H1 (cell line): ENCODE measurements at regions not wholly inside any gene's neighbourhood (a gene's known extent, or its start where the extent isn't known, plus 50 kb on each side); places are given as distances from the start of the nearest gene placed in this dataset.

Experiments
- CTCF ChIA-PET: fragments of 300-600 bp; sonication (Branson Sonifier 250); formaldehyde crosslinking; loops from one replicate; lab custom pipeline; 2021; ENCODE audit not compliant: partially characterized antibody; lab: Charles Lee
- POLR2A ChIA-PET: fragments of 300-600 bp; sonication (Branson Sonifier 250); formaldehyde crosslinking; loops from one replicate; lab custom pipeline; 2021; ENCODE audit warnings: inconsistent platforms; ENCODE audit not compliant: partially characterized antibody; lab: Charles Lee
- DNase-seq, 2 experiments: peaks; one replicate each; pipeline versions ENCODE4 v3.0.0 to v3.0.0-alpha.2; 2010 to 2022; ENCODE audit warnings: low spot score in 2 of 2, low read depth in 1 of 2, mixed read lengths in 1 of 2
- FAIRE-seq: peaks from 2 replicates; lab custom pipeline; 2011; peaks lifted over from hg19 to GRCh38; lab: Jason Lieb, UNC
- H2AFZ ChIP-seq: 2 replicates; pipeline ENCODE4 v1.8.1; 2012; ENCODE audit warnings: low read length, inconsistent platforms
- H2AK5ac ChIP-seq: 2 replicates; pipeline ENCODE4 v1.6.1; 2013; ENCODE audit warnings: low read depth, low read length
- H2BK120ac ChIP-seq: replicated peaks from 2 replicates; pipeline ENCODE3; 2013; ENCODE audit warnings: low read depth, low read length, inconsistent platforms
- H2BK12ac ChIP-seq: 2 replicates; pipeline ENCODE4 v1.6.1; 2013; ENCODE audit warnings: low read depth, low read length
- H2BK15ac ChIP-seq: 2 replicates; pipeline ENCODE4 v1.6.1; 2013; ENCODE audit warnings: low read length
- H2BK20ac ChIP-seq: 2 replicates; pipeline ENCODE4 v1.6.1; 2013; ENCODE audit warnings: low read length
- H2BK5ac ChIP-seq: 2 replicates; pipeline ENCODE4 v1.6.1; 2013; ENCODE audit warnings: low read depth, low read length
- H3K14ac ChIP-seq: 2 replicates; pipeline ENCODE4 v1.6.1; 2013; ENCODE audit warnings: inconsistent platforms; ENCODE audit not compliant: insufficient read length
- H3K18ac ChIP-seq: 2 replicates; pipeline ENCODE4 v1.6.1; 2013; ENCODE audit warnings: low read length; ENCODE audit errors: extremely low read depth
- H3K23ac ChIP-seq: 2 replicates; pipeline ENCODE4 v1.6.1; 2013; ENCODE audit warnings: inconsistent platforms; ENCODE audit not compliant: insufficient read length
- H3K23me2 ChIP-seq: 2 replicates; pipeline ENCODE4 v1.6.1; 2013; ENCODE audit warnings: low read depth, low read length
- H3K27ac ChIP-seq: 2 replicates; pipeline ENCODE4 v1.6.1; 2011; ENCODE audit warnings: low read depth, low read length, inconsistent platforms
- H3K27me3 ChIP-seq, 4 experiments: replicated peaks in 1 of 4; 1 replicate in 1 of 4; 2 replicates in 3 of 4; pipeline versions ENCODE4 v1.6.1 to v1.8.1; 2011 to 2013; ENCODE audit warnings: low read length in 3 of 4, mild to moderate bottlenecking in 3 of 4, inconsistent platforms in 2 of 4, mixed read lengths in 2 of 4, moderate library complexity in 1 of 4; ENCODE audit not compliant: control insufficient read depth in 3 of 4, insufficient read depth in 3 of 4; ENCODE audit errors: extremely low read depth in 1 of 4
- H3K36me3 ChIP-seq, 4 experiments: 2 replicates each; pipeline versions ENCODE4 v1.6.1 to v1.8.1; 2011 to 2013; ENCODE audit warnings: mild to moderate bottlenecking in 4 of 4, low read length in 3 of 4, moderate library complexity in 2 of 4, control low read depth in 1 of 4, inconsistent platforms in 1 of 4; ENCODE audit not compliant: insufficient read depth in 4 of 4, control insufficient read depth in 2 of 4
- H3K4ac ChIP-seq: replicated peaks from 2 replicates; pipeline ENCODE3; 2013; ENCODE audit warnings: low read length, low read depth, mixed read lengths, inconsistent platforms; ENCODE audit not compliant: insufficient read length
- H3K4me1 ChIP-seq, 4 experiments: replicated peaks in 1 of 4; 1 replicate in 1 of 4; 2 replicates in 3 of 4; pipeline versions ENCODE4 v1.6.1 to v1.8.1; 2011 to 2013; ENCODE audit warnings: low read length in 3 of 4, inconsistent platforms in 2 of 4, mixed read lengths in 1 of 4; ENCODE audit not compliant: insufficient read depth in 4 of 4, control insufficient read depth in 3 of 4
- H3K4me2 ChIP-seq, 2 experiments: 2 replicates each; pipeline versions ENCODE4 v1.6.1 to v1.8.1; 2011 to 2013; ENCODE audit warnings: low read depth in 2 of 2, low read length in 2 of 2, control low read depth in 1 of 2, inconsistent platforms in 1 of 2, mild to moderate bottlenecking in 1 of 2; ENCODE audit not compliant: insufficient read depth in 1 of 2
- H3K4me3 ChIP-seq, 4 experiments: fragments of 200-600, 300-600 bp in 1 of 4; sonication (generic), shearing (Covaris generic), sonication (Bioruptor Twin) in 1 of 4; 2 replicates each; pipeline versions ENCODE4 v1.5.1 to v1.8.1; 2011 to 2016; ENCODE audit warnings: low read length in 4 of 4, low read depth in 3 of 4, control low read depth in 2 of 4, inconsistent platforms in 2 of 4, mild to moderate bottlenecking in 2 of 4, mixed read lengths in 1 of 4, moderate library complexity in 1 of 4; ENCODE audit not compliant: insufficient read depth in 2 of 4; ENCODE audit errors: extremely low read depth in 1 of 4
- H3K56ac ChIP-seq: replicated peaks from 2 replicates; pipeline ENCODE3; 2013; ENCODE audit warnings: low read depth, mild to moderate bottlenecking, mixed read lengths, low read length, inconsistent platforms; ENCODE audit not compliant: insufficient read length
- H3K79me1 ChIP-seq: 2 replicates; pipeline ENCODE4 v1.6.1; 2013; ENCODE audit warnings: low read depth, low read length, control low read depth
- H3K79me2 ChIP-seq, 2 experiments: 2 replicates each; pipeline versions ENCODE4 v1.6.1 to v1.8.1; 2012 to 2013; ENCODE audit warnings: low read length in 2 of 2, mild to moderate bottlenecking in 2 of 2, inconsistent platforms in 1 of 2; ENCODE audit not compliant: insufficient read depth in 2 of 2, control insufficient read depth in 1 of 2
- H3K9ac ChIP-seq, 4 experiments: replicated peaks in 1 of 4; 1 replicate in 1 of 4; 2 replicates in 3 of 4; pipeline versions ENCODE4 v1.6.1 to v1.8.1; 2011 to 2013; ENCODE audit warnings: low read depth in 3 of 4, low read length in 3 of 4, control low read depth in 2 of 4, mild to moderate bottlenecking in 2 of 4, moderate library complexity in 2 of 4, inconsistent platforms in 1 of 4; ENCODE audit errors: extremely low read depth in 1 of 4
- H3K9me3 ChIP-seq, 2 experiments: 2 replicates each; pipeline versions ENCODE4 v1.6.1 to v1.8.1; 2012 to 2013; ENCODE audit warnings: mild to moderate bottlenecking in 2 of 2, moderate library complexity in 2 of 2, control low read depth in 1 of 2, inconsistent platforms in 1 of 2, low read depth in 1 of 2, low read length in 1 of 2, mixed read lengths in 1 of 2; ENCODE audit not compliant: insufficient read depth in 2 of 2
- H4K20me1 ChIP-seq, 2 experiments: replicated peaks in 1 of 2; 2 replicates each; pipeline versions ENCODE3 to v1.8.1; 2011 to 2013; ENCODE audit warnings: inconsistent platforms in 2 of 2, low read length in 2 of 2, mild to moderate bottlenecking in 1 of 2; ENCODE audit not compliant: insufficient read depth in 2 of 2, control insufficient read depth in 1 of 2
- H4K5ac ChIP-seq: 2 replicates; pipeline ENCODE4 v1.6.1; 2013; ENCODE audit warnings: low read length, low read depth, mixed read lengths, inconsistent platforms; ENCODE audit not compliant: insufficient read length
- H4K8ac ChIP-seq: 2 replicates; pipeline ENCODE4 v1.8.0; 2013; ENCODE audit warnings: mild to moderate bottlenecking, moderate library complexity, low read length, inconsistent platforms; ENCODE audit not compliant: insufficient read depth; ENCODE audit errors: extremely low read depth
- H4K91ac ChIP-seq: replicated peaks from 2 replicates; pipeline ENCODE3; 2013; ENCODE audit warnings: low read length, mixed read lengths, inconsistent platforms; ENCODE audit not compliant: insufficient read length
- CREB1 ChIP-seq: IDR thresholded peaks from 2 replicates; pipeline ENCODE4 v1.6.1; 2012; ENCODE audit warnings: inconsistent platforms
- POLR2A ChIP-seq, 2 experiments: IDR thresholded peaks; 1 replicate in 1 of 2; 2 replicates in 1 of 2; pipeline ENCODE4 v1.6.1; 2011; ENCODE audit warnings: low read depth in 2 of 2, low read length in 2 of 2, mild to moderate bottlenecking in 2 of 2; ENCODE audit errors: control extremely low read depth in 1 of 2
- SIX5 ChIP-seq: IDR thresholded peaks from 2 replicates; pipeline ENCODE4 v1.6.1; 2011; ENCODE audit warnings: mild to moderate bottlenecking, low read depth, low read length
- WGBS, 2 experiments: shearing (Covaris generic) in 1 of 2; methylation state at CpG; one replicate each; pipeline versions ENCODE4 v1.1.6 to v1.1.7; 2013 to 2015; ENCODE audit warnings: low lambda C conversion rate in 2 of 2, mixed read lengths in 2 of 2, inconsistent platforms in 1 of 2, low coverage in 1 of 2, missing lambda C conversion rate in 1 of 2; ENCODE audit not compliant: insufficient replicate concordance in 2 of 2, insufficient coverage in 1 of 2, insufficient read length in 1 of 2; ENCODE audit errors: extremely low coverage in 1 of 2, missing lambda C conversion rate in 1 of 2; 5-methylcytosine and 5-hydroxymethylcytosine counted together
- TF ChIP-seq, protein P1 (sequence below): IDR thresholded peaks from 2 replicates; pipeline ENCODE4 v1.6.1; 2012; ENCODE audit warnings: low read length, inconsistent platforms

DNA sequence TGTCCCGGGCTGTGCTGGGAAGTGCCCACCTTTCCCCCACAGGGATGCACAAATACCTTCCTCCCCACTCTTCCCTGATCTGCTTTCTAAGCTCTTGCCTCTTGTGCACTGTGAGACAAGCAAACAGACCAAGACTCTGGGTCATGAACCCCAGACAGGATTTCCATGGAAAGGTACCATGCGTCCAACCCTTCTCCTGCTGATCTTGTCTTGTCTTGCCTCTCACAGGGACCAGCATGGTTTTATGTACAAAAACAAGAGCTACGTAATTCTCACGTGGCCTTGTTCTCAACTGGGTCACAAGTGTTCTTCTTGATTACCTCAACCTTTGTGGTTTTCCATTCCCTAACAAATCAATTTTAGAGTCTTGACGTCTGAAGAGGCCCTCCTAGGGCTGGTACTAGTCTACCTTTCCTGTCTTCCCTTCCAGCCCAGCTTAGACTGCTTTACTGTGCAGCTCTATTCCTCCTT lies 176.5 kb upstream of the MAP3K1 start:
- Histone ChIP-seq H3K23ac (no peak overlapping the region), H3K27ac (no peak overlapping the region), H3K36me3 (no peaks in the 10 kb centered on the region), H2BK120ac (no peak overlapping the region), H2AFZ (no peak overlapping the region), H3K9ac (no peak overlapping the region), H3K4me2 (no peak overlapping the region; a peak in 1 of 4 replicates)
- CTCF ChIA-PET: no interaction called here
- no peak for DNase-seq
- POLR2A ChIA-PET: no interaction called here
- TF ChIP-seq, protein P1, sequence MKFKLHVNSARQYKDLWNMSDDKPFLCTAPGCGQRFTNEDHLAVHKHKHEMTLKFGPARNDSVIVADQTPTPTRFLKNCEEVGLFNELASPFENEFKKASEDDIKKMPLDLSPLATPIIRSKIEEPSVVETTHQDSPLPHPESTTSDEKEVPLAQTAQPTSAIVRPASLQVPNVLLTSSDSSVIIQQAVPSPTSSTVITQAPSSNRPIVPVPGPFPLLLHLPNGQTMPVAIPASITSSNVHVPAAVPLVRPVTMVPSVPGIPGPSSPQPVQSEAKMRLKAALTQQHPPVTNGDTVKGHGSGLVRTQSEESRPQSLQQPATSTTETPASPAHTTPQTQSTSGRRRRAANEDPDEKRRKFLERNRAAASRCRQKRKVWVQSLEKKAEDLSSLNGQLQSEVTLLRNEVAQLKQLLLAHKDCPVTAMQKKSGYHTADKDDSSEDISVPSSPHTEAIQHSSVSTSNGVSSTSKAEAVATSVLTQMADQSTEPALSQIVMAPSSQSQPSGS: no peak
- TF ChIP-seq POLR2A (IDR thresholded peaks at IDR 0.05; ENCODE audit: control extremely low read depth in 1 of 2, low read depth in 2 of 2, low read length in 2 of 2) (no peak), SIX5 (no peak), CREB1 (no peak)
- TF ChIP-seq, all 59 proteins: peak for 0
- H3K4ac ChIP-seq: peak overlapping the region; percentile 0
- H3K18ac ChIP-seq: peak overlapping the region; percentile 68
- no peaks in the 10 kb centered on the region for H3K27me3 ChIP-seq
- H3K79me1 ChIP-seq: no peaks in the 10 kb centered on the region
- no peaks in the 10 kb centered on the region for H3K9me3 ChIP-seq
- 89% methylated on average over 5 of the region's 5 CpGs; no CpG with 5 or more reads in 1 of the 2 experiments for WGBS, 2 experiments
- H3K4me1 ChIP-seq: peaks cover 0 to 8% (median 3%) of the 10 kb centered on the region in 4 experiments; a peak in 2 of 7 replicates
- H3K14ac ChIP-seq: no peak overlapping the region
- H4K20me1 ChIP-seq: no peaks in the 10 kb centered on the region
- no peak overlapping the region for H4K91ac ChIP-seq
- H3K4me3 ChIP-seq: no peak overlapping the region
- FAIRE-seq: no peak
- H2BK5ac ChIP-seq: no peak overlapping the region
- no peak overlapping the region for H4K8ac ChIP-seq
- no peaks in the 10 kb centered on the region for H3K79me2 ChIP-seq
- no peak overlapping the region for H4K5ac ChIP-seq
- no peak overlapping the region for H3K56ac ChIP-seq
- H2BK12ac ChIP-seq: peak overlapping the region; percentile 53; the same call in 1 of the 2 replicates
- no peaks in the 10 kb centered on the region for H3K23me2 ChIP-seq
- peak overlapping the region; percentile 1; the same call in 1 of the 2 replicates for H2BK20ac ChIP-seq
- H2BK15ac ChIP-seq: no peak overlapping the region
- H2AK5ac ChIP-seq: peak overlapping the region; percentile 80
